GM18520 (cell line): ENCODE measurements at regions not wholly inside any gene's neighbourhood (a gene's known extent, or its start where the extent isn't known, plus 50 kb on each side); places are given as distances from the start of the nearest gene placed in this dataset.

Source experiments
- ATAC-seq: cut with Tn5 transposase; IDR thresholded peaks from one replicate; pipeline ENCODE4 v1.9.1; 2021; ENCODE audit not compliant: unreplicated experiment

- ATAC-seq = no peak
These were observed 290.1 kb upstream of the PCDH7 start for GRCh38 chr4:30429813-30430761.

DNA sequence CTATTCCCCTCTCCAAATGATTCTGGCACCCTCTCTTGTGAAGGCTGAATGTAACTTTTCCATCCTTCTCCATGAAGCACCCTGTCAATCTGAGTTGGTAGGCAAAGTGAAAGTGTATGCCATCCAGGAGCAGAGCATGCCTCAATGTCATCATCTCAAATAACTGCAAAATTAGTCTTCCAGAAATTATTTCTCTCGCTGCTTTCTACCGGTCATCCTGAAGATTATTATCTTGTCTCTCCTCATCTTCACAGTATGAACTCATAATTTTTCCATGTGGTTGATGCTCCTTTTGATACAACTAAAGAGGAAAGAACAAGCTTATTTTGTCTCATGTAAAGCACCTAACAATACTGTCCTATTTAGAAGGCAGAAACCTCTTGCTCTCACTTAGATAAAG, 285.5 kb upstream of the PCDH7 start:
- no peak for ATAC-seq

- no peak for ATAC-seq
These were observed 283.8 kb upstream of the PCDH7 start for GRCh38 chr4:30436394-30436793.

- ATAC-seq = no peak
These were observed 282.9 kb upstream of the PCDH7 start for GRCh38 chr4:30437316-30437715.

DNA sequence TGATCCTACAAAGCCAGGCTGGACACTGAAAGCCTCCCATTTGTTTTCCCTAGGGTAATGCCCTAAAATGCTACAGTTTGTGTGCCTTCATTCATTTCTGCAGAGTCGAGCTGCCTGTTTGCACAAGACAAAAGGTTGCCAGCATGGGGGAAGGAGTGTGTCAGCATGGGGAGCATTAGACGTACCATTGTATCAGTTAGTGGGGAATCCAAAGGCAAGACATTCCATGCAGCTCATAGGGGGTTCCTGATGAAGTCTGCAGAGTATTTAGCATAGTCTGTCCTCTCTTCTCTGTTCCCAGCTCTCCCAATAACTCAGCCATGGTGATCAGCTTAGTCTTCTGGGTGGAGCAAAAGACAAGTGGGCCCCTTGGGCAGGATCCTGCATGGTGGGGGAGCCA, 276.9 kb upstream of the PCDH7 start:
- no peak for ATAC-seq

GRCh38 chr4:30450474-30450873, 269.7 kb upstream of the PCDH7 start:
- no peak for ATAC-seq

DNA sequence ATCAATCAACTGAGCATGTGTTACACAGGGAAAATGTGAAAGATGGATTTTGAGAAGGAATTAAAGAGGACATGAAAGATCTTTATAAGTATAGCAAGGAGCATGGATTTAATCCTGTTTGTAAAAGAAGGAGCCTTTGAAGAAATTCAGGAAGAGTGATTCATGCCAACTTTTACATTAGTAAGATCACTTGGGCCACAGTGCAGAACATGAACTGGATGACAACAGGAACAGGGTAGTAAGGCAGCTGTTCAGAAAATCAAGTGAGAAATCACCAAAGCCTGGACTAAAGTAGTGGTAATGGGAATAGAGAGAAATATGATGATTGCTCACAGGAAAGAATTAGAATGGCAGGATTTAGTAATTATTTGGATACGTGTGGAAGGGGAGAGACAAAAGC, 265.7 kb upstream of the PCDH7 start:
- no peak for ATAC-seq

DNA sequence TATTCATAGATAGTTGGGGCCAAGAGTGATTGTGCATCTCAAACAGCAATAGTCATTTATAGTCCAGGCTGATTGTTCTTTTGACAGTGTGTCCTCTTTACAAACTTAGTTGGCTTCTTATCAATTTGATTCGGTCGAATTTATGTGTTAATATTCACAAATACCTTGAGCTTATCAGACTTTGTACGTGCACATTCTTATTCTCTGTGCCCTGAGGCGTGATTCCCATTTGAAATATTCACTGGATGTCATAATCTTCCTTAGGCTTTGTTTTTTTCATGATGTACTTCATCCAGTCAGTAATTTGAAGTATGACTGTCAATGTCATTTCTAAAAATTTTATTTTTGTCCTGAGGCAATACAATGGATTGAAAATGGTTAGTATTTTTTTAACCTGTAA, 263.5 kb upstream of the PCDH7 start:
- ATAC-seq = no peak

DNA sequence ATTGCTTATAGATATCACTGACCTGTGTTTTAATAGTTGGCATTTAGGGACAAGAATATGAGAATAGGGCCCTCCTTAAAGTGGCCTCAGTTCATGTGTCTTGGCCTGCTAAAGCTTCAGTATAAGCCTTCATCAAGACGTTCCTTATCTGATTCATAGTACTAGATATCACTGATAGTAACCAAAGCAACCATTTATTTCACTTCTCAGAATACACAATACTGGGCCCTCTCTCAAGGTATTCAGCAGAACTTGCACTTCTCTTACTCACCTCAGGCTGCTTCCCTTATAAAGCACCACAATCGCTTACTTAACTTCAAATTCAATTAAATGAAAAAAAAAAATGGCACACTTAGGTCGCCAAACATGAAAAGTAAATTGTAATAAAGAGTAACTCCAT, 259.4 kb upstream of the PCDH7 start:
- no peak for ATAC-seq

GRCh38 chr4:30461218-30461617, 259.0 kb upstream of the PCDH7 start:
- ATAC-seq = no peak

GRCh38 chr4:30462445-30463090, 257.6 kb upstream of the PCDH7 start:
- ATAC-seq = no peak

GRCh38 chr4:30471861-30472260, 248.3 kb upstream of the PCDH7 start:
- ATAC-seq = no peak

GRCh38 chr4:30473225-30473624, 246.9 kb upstream of the PCDH7 start:
- no peak for ATAC-seq

- ATAC-seq = no peak
These were observed 224.9 kb upstream of the PCDH7 start for GRCh38 chr4:30495251-30495650.

GRCh38 chr4:30495651-30496310, 224.4 kb upstream of the PCDH7 start:
- no peak for ATAC-seq

DNA sequence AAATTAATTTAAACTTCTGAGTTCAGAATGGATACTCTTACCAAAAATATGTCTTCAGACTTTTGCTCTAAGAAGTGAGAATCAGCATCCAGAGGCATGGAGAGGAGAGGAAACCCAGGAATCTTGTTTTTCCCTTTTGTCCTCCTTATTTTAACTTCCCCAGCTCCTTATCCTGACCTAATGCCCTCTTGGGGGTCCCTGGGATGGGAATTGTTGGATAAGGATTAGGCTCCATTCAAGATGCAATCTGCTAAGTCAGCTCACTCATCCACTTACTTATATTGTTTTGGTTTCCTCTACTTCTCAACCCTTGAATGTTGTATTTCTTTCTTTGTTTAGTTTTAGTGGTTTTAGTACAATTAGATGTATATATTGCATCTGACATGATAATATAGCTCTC, 208.4 kb upstream of the PCDH7 start:
- ATAC-seq = no peak

- no peak for ATAC-seq
These were observed 202.0 kb upstream of the PCDH7 start for GRCh38 chr4:30518211-30518610.

GRCh38 chr4:30525662-30526315, 194.4 kb upstream of the PCDH7 start:
- no peak for ATAC-seq

DNA sequence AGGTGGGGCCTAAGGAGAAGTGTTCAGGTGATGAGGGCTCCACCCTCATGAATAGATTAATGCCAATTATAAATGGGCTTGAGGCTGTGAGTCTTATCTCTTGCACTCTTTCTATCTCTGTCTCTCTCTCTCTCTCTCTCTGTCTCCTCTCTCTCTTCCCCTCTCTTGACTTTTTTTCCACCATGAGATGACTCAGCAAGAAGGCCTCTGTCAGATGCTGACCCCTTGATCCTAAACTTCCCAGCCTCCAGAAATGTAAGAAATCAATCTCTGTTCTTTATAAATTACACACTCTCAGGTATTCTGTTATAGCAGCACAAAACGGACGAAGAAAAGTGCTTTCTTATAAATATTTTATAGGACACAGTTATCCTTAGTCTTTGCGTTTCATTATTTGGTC, 184.9 kb upstream of the PCDH7 start:
- no peak for ATAC-seq

DNA sequence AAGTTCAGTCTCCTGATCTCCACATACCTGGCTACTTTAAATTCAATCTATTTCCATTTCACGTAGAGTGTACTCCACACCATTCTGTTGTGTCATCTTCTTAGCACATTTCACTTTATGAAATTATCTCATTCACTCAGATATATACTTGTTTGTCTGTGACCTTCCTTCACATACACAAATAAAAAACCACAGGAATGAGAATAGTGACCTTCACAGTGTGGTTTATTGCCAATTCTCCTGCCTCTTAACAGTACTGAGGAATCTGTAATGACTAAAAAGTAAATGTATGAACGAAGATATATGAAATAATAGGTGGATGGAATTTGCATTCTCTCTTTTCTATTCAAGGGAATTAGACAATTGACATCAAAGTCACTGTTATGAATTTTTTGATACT, 183.9 kb upstream of the PCDH7 start:
- no peak for ATAC-seq

DNA sequence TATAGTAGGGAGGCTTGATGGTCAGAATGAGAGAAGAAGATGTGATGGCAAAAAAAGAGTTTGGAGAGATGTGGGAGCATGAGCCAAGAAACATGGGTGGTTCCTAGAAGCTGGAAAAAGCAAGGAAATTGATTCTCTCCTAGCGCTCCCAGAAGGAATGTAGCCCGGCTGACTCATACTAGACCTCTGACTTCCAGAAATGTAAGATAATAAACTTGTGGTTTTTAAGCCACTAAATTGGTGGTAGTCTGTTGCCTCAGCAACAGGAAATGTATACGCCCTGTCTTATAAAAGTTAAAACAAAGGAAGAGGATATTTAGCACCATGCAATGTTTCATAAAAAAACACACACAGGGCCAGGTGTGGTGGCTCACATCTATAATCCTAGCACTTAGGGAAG, 182.7 kb upstream of the PCDH7 start:
- ATAC-seq = no peak
